B cell (primary cell): ENCODE measurements at regions not wholly inside any gene's neighbourhood (a gene's known extent, or its start where the extent isn't known, plus 50 kb on each side); places are given as distances from the start of the nearest gene placed in this dataset.

Source experiments
- ATAC-seq: fragments of 200-7000 bp; cut with Tn5 transposase; one replicate; pipeline ENCODE4 v1.10.0; 2021; ENCODE audit warnings: low read depth, mild to moderate bottlenecking, moderate number of reproducible peaks, moderate library complexity
- CTCF ChIA-PET: fragments of 350-600 bp; sonication (Branson Sonifier 250); formaldehyde crosslinking; loops from one replicate; lab custom pipeline; 2021; ENCODE audit warnings: antibody characterized with exemption, inconsistent platforms; lab: Charles Lee
- POLR2A ChIA-PET: fragments of 350-600 bp; sonication (Branson Sonifier 250); formaldehyde crosslinking; loops from one replicate; lab custom pipeline; 2021; ENCODE audit warnings: antibody characterized with exemption; lab: Charles Lee
- DNase-seq: peaks from one replicate; pipeline ENCODE4 v3.0.0; 2013
- H2AFZ ChIP-seq: 2 replicates; pipeline ENCODE4 v1.6.1; 2012; ENCODE audit warnings: mild to moderate bottlenecking, low read depth, low read length; ENCODE audit not compliant: insufficient read depth, poor library complexity, severe bottlenecking
- H3K27ac ChIP-seq, 2 donors: 1 replicate in 1 of 2; 2 replicates in 1 of 2; pipeline ENCODE4 v1.5.1; 2012 to 2013; ENCODE audit warnings: low read length in 2 of 2, mild to moderate bottlenecking in 2 of 2, moderate library complexity in 1 of 2
- H3K27me3 ChIP-seq, 4 experiments: fragments of 200-600 bp in 1 of 4; sonication (generic) in 1 of 4; replicated peaks in 1 of 4; 1 replicate in 2 of 4; 2 replicates in 2 of 4; pipeline versions ENCODE4 v1.6.1 to v1.7.0; 2013 to 2016; ENCODE audit warnings: low read length in 3 of 4, mild to moderate bottlenecking in 2 of 4, mixed read lengths in 1 of 4, moderate library complexity in 1 of 4; ENCODE audit not compliant: insufficient read depth in 4 of 4, control insufficient read depth in 3 of 4; ENCODE audit errors: control extremely low read depth in 1 of 4
- H3K36me3 ChIP-seq, 2 experiments: replicated peaks in 1 of 2; 1 replicate in 1 of 2; 2 replicates in 1 of 2; pipeline versions ENCODE4 v1.6.1 to v1.7.1; 2013; ENCODE audit warnings: low read length in 1 of 2; ENCODE audit not compliant: insufficient read depth in 2 of 2, control insufficient read depth in 1 of 2; ENCODE audit errors: control extremely low read depth in 1 of 2, extremely low read depth in 1 of 2
- H3K4me1 ChIP-seq, 2 donors: fragments of 200-600 bp in 1 of 2; sonication (generic) in 1 of 2; 1 replicate in 1 of 2; 2 replicates in 1 of 2; pipeline versions ENCODE4 v1.5.1 to v1.6.1; 2013 to 2017; ENCODE audit warnings: low read length in 2 of 2; ENCODE audit not compliant: control insufficient read depth in 2 of 2, insufficient read depth in 2 of 2
- H3K4me2 ChIP-seq: replicated peaks from 2 replicates; pipeline ENCODE3; 2012; ENCODE audit warnings: mild to moderate bottlenecking, low read depth, low read length; ENCODE audit not compliant: poor library complexity, severe bottlenecking
- H3K4me3 ChIP-seq, 5 experiments: fragments of 200-600 bp in 1 of 5; sonication (generic) in 1 of 5; 1 replicate in 3 of 5; 2 replicates in 2 of 5; pipeline versions ENCODE4 v1.5.1 to v1.7.0; 2011 to 2016; ENCODE audit warnings: low read length in 4 of 5, mild to moderate bottlenecking in 4 of 5, low read depth in 2 of 5, control low read depth in 1 of 5, moderate library complexity in 1 of 5; ENCODE audit not compliant: insufficient read depth in 1 of 5; ENCODE audit errors: control extremely low read depth in 1 of 5, extremely low read depth in 1 of 5
- H3K79me2 ChIP-seq: fragments of 200-600 bp; sonication (generic); one replicate; pipeline ENCODE4 v1.6.0; 2016; ENCODE audit warnings: low read length; ENCODE audit not compliant: control insufficient read depth, insufficient read depth
- H3K9ac ChIP-seq: fragments of 200-600 bp; sonication (generic); 2 replicates; pipeline ENCODE4 v1.6.1; 2017; ENCODE audit warnings: mild to moderate bottlenecking, low read length, moderate library complexity
- H3K9me3 ChIP-seq, 3 donors: one replicate each; pipeline versions ENCODE4 v1.6.1 to v1.7.1; 2013; ENCODE audit warnings: low read length in 2 of 3; ENCODE audit not compliant: control insufficient read depth in 2 of 3, insufficient read depth in 1 of 3; ENCODE audit errors: control extremely low read depth in 1 of 3
- H4K20me1 ChIP-seq: 2 replicates; pipeline ENCODE4 v1.6.0; 2012; ENCODE audit warnings: mild to moderate bottlenecking, low read length; ENCODE audit not compliant: insufficient read depth, control insufficient read depth, poor library complexity, severe bottlenecking
- H3K27ac Mint-ChIP-seq: one replicate; pipeline ENCODE4 v1.8.0; 2021; ENCODE audit warnings: mixed read lengths
- H3K27me3 Mint-ChIP-seq: one replicate; pipeline ENCODE4 v1.8.0; 2021; ENCODE audit warnings: mixed read lengths
- H3K4me1 Mint-ChIP-seq: one replicate; pipeline ENCODE4 v1.8.0; 2021; ENCODE audit warnings: mixed read lengths
- H3K4me3 Mint-ChIP-seq: one replicate; pipeline ENCODE4 v1.8.0; 2021; ENCODE audit warnings: mixed read lengths
- H3K9me3 Mint-ChIP-seq: one replicate; pipeline ENCODE4 v1.8.0; 2022; ENCODE audit warnings: mixed read lengths; ENCODE audit not compliant: insufficient read depth
- EZH2 ChIP-seq: IDR thresholded peaks from 2 replicates; pipeline ENCODE4 v1.6.1; 2012; ENCODE audit warnings: borderline replicate concordance, low read depth, mild to moderate bottlenecking, moderate library complexity, low read length; ENCODE audit not compliant: insufficient read depth, poor library complexity, severe bottlenecking
- WGBS: methylation state at CpG from one replicate; pipeline ENCODE4 v1.1.5; 2013; ENCODE audit warnings: missing lambda C conversion rate; ENCODE audit not compliant: insufficient coverage; 5-methylcytosine and 5-hydroxymethylcytosine counted together
- intact Hi-C: fragments of 100-400 bp; cut with micrococcal nuclease; formaldehyde crosslinking; loops from one replicate; pipeline ENCODE4 v1.10.0; 2022
- TF ChIP-seq, protein P1 (sequence below): fragments of 200-600 bp; IDR thresholded peaks from one replicate; pipeline ENCODE4 v1.8.0; 2022; ENCODE audit warnings: antibody characterized with exemption, mild to moderate bottlenecking

- Histone ChIP-seq H2AFZ (no peak overlapping the region), H3K9me3 (no peaks in the 10 kb centered on the region), H3K36me3 (no peaks in the 10 kb centered on the region), H3K27me3 (no peaks in the 10 kb centered on the region), H3K4me2 (no peak overlapping the region), H3K79me2 (no peaks in the 10 kb centered on the region), H4K20me1 (no peaks in the 10 kb centered on the region), H3K4me1 (no peaks in the 10 kb centered on the region), H3K27ac (no peak overlapping the region), H3K4me3 (no peak overlapping the region), H3K9ac (no peak overlapping the region)
- Mint-ChIP-seq H3K4me3 (no peak overlapping the region), H3K4me1 (no peaks in the 10 kb centered on the region), H3K9me3 (no peaks in the 10 kb centered on the region), H3K27ac (no peak overlapping the region), H3K27me3 (no peaks in the 10 kb centered on the region)
- CTCF ChIA-PET: no interaction called here
- POLR2A ChIA-PET: no interaction called here
- intact Hi-C loops: no loop called here
- DNase-seq (no peak), ATAC-seq (no peak)
- no CpG with 5 or more reads among the region's 4 CpGs for WGBS
- no peak for TF ChIP-seq EZH2
- TF ChIP-seq, protein P1, sequence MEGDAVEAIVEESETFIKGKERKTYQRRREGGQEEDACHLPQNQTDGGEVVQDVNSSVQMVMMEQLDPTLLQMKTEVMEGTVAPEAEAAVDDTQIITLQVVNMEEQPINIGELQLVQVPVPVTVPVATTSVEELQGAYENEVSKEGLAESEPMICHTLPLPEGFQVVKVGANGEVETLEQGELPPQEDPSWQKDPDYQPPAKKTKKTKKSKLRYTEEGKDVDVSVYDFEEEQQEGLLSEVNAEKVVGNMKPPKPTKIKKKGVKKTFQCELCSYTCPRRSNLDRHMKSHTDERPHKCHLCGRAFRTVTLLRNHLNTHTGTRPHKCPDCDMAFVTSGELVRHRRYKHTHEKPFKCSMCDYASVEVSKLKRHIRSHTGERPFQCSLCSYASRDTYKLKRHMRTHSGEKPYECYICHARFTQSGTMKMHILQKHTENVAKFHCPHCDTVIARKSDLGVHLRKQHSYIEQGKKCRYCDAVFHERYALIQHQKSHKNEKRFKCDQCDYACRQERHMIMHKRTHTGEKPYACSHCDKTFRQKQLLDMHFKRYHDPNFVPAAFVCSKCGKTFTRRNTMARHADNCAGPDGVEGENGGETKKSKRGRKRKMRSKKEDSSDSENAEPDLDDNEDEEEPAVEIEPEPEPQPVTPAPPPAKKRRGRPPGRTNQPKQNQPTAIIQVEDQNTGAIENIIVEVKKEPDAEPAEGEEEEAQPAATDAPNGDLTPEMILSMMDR: no peak
Observed at GRCh38 chr18:73409242-73409641, 541.5 kb upstream of the NETO1 start.

DNA sequence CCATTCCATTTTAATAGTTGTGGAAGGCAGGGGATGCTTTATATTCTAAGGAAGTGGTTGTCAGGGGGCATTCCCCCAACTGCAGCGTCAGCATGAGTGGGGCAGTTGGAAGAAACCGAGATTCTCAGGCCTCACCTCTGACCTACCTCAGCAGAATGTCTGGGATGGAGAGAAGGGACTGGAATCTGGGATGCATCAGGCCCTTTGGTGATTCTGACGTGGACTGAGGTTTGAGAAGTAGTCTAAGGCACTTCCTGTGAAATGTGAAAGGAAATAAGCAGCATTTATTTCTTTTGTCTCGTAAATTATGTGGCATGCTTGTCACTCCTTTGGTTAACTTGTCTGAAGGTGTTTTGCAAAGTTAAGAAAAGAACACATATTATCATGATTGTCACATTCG is 540.7 kb upstream of the NETO1 start:
- ATAC-seq: no peak
- 0% methylated on average over 1 of the region's 5 CpGs for WGBS
- Histone ChIP-seq H3K27ac (no peak overlapping the region), H3K4me2 (no peak overlapping the region), H3K9ac (no peak overlapping the region), H2AFZ (peak overlapping the region; percentile 15), H3K27me3 (no peaks in the 10 kb centered on the region), H3K4me3 (no peak overlapping the region), H3K36me3 (no peaks in the 10 kb centered on the region), H3K9me3 (no peaks in the 10 kb centered on the region), H4K20me1 (no peaks in the 10 kb centered on the region), H3K4me1 (no peaks in the 10 kb centered on the region), H3K79me2 (no peaks in the 10 kb centered on the region)
- ChIA-PET CTCF (no interaction called here), POLR2A (no interaction called here)
- Mint-ChIP-seq H3K27ac (no peak overlapping the region), H3K4me1 (no peaks in the 10 kb centered on the region), H3K9me3 (no peaks in the 10 kb centered on the region), H3K4me3 (no peak overlapping the region), H3K27me3 (no peaks in the 10 kb centered on the region)
- intact Hi-C loops: no loop called here
- TF ChIP-seq, protein P1: no peak
- no peak for TF ChIP-seq EZH2
- no peak for DNase-seq
